GM21515 (cell line): ENCODE measurements at regions not wholly inside any gene's neighbourhood (a gene's known extent, or its start where the extent isn't known, plus 50 kb on each side); places are given as distances from the start of the nearest gene placed in this dataset.
"Not testable (repeated sequence)": the region's sequence is repeated elsewhere in the genome, so short reads cannot be mapped to it uniquely, and the experiment has no call there.

Source experiments
- ATAC-seq: cut with Tn5 transposase; IDR thresholded peaks from one replicate; pipeline ENCODE4 v1.9.1; 2021; ENCODE audit not compliant: unreplicated experiment

- ATAC-seq, result no peak
Observed at GRCh38 chr1:121566346-121566745, 381.6 kb downstream of the SRGAP2C start.

DNA sequence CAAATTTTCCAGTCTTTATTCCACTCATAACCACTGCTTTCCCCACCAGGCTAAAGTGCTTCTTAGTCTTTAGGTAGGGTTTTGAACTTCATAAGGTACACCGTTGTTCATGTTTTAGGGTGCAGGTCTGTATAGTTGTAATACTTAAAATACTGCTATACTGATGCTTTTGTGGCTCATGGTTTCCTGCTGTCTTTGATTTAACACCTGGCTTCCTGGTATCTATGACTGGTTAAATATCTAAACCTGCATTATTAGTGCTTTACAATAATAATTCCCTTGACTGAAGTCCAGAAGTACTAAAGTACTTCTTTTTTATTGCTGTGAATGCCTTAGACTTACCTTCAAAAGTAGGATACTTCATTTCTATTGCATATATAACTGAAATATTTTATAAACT lies 384.7 kb downstream of the SRGAP2C start:
- no peak for ATAC-seq

GRCh38 chr1:121573881-121574504 lies 389.2 kb downstream of the SRGAP2C start:
- not testable (repeated sequence) for ATAC-seq

GRCh38 chr1:121574505-121574899 lies 389.7 kb downstream of the SRGAP2C start:
- not testable (repeated sequence) for ATAC-seq

DNA sequence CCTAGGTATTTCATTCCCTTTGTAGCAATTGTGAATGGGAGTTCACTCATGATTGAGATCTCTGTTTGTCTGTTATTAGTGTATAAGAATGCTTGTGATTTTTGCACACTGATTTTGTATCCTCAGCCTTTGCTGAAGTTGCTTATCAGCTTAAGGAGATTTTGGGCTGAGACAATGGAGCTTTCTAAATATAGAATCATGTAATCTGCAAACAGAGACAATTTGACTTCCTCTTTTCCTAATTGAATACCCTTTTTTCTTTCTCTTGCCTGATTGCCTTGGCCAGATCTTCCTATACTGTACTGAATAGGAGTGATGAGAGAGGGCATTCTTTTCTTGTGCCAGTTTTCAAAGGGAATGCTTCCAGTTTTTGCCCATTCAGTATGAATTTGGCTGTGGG lies 398.1 kb downstream of the SRGAP2C start:
- not testable (repeated sequence) for ATAC-seq

- no peak for ATAC-seq
Observed at GRCh38 chr1:121586369-121587229, 401.8 kb downstream of the SRGAP2C start.

- ATAC-seq, result no peak
Observed at GRCh38 chr1:121587230-121587569, 402.4 kb downstream of the SRGAP2C start.

GRCh38 chr1:121587777-121588176 lies 403.0 kb downstream of the SRGAP2C start:
- ATAC-seq, result no peak

- no peak for ATAC-seq
Observed at GRCh38 chr1:121594096-121594495, 409.3 kb downstream of the SRGAP2C start.

- no peak for ATAC-seq
Observed at GRCh38 chr1:121595089-121595488, 410.3 kb downstream of the SRGAP2C start.

GRCh38 chr1:121604843-121605444 lies 420.2 kb downstream of the SRGAP2C start:
- not testable (repeated sequence) for ATAC-seq

GRCh38 chr1:121607499-121607898 lies 422.7 kb downstream of the SRGAP2C start:
- not testable (repeated sequence) for ATAC-seq
